SHP77 treated with DMSO at 0.1 percent for 48 hours (cell line): ENCODE measurements at regions not wholly inside any gene's neighbourhood (a gene's known extent, or its start where the extent isn't known, plus 50 kb on each side); places are given as distances from the start of the nearest gene placed in this dataset.
A peak's percentile ranks its signal among the peaks of the same experiment; 100 is the strongest.

Experiments used
- DNase-seq: peaks from one replicate; lab custom pipeline; 2025; lab: John Stamatoyannopoulos, UW

- DNase-seq: no peak
Observed at GRCh38 chr13:32910530-32910929, 105.7 kb upstream of the KL start.

DNA sequence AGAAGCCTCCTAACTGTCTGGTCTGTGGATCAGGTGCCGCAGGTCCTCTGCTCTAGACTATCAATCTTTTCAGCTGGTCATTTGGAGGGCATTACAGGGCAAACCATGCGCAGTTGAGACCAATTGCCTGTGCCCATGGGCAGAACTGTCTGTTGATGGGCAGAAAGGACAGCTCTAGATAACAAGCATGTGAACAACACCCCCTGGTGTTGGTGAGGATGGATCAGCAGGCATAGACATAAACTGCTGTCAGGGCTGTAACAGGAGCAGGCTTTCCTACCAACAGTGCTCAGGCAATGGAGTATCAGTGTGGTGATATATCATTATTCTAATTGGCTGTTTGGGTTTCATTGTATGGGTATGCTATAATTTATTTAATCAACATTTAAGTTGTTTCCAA, 104.7 kb upstream of the KL start:
- peak; percentile 47 for DNase-seq

- no peak for DNase-seq
Observed at GRCh38 chr13:32914686-32915085, 101.5 kb upstream of the KL start.

DNA sequence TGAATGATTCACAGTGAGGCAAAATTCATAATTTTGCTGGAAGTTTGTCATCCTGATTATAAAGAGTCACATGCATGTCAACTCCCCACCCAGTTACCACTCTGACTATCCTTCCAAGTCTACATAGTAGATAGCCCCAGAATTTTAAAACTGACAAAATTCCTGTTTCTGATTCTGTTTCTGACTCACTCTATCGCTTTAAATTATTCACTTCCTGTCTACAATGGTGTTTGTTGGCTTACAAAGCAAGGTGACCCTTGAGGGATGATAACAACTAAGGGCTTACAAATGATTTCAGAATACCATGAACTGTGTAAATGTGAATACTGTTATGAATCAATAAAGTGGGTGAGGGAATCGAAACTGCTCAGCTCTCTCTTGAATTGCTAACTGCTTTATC, 98.7 kb upstream of the KL start:
- DNase-seq: no peak

GRCh38 chr13:32923725-32924124, 92.5 kb upstream of the KL start:
- no peak for DNase-seq

- DNase-seq: no peak
Observed at GRCh38 chr13:32924886-32925285, 91.3 kb upstream of the KL start.

GRCh38 chr13:32925506-32925905, 90.7 kb upstream of the KL start:
- no peak for DNase-seq

DNA sequence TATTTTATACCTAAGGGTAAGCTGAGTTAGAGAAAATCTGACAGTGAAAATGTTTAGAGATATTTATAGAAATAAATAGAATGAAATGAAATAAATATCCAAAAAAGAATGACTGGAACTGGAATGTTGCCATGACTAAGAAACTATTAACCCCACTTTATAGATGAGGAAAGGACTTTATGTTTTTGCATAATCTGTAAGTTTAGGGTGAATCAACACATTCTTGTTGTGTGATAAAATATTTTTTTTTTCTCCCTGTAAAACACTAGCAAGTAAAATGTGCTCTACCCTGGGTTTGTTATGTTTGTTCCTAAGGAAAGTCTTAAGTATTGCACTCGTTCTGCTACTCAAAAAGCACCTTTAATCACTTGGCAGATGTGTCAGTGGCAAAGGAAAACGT, 83.8 kb upstream of the KL start:
- no peak for DNase-seq

GRCh38 chr13:32936716-32937115, 79.5 kb upstream of the KL start:
- no peak for DNase-seq

- DNase-seq: no peak
Observed at GRCh38 chr13:32938314-32938713, 77.9 kb upstream of the KL start.

GRCh38 chr13:32938907-32939306, 77.3 kb upstream of the KL start:
- no peak for DNase-seq

DNA sequence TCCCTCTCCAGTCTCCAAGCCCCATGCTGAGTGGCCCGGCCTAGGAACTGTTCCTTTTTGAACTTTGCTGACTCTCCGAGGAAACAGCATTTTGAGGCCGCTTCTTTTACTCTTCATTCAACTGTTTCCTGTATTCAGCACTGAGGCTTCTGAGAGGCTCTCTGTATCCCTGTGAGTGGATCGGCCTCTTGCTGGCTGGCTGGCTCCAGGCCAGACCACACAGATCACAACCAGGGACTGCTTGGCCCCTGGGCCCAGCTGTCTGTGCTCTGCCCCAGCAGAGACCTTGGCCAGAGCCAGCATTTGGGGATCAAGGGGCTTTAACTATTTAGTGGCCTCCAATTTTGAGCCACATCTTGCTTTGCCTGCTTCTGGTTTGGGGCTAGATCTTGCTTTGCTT, 75.6 kb upstream of the KL start:
- DNase-seq: peak; percentile 48

GRCh38 chr13:32941368-32941767, 74.9 kb upstream of the KL start:
- DNase-seq: no peak

GRCh38 chr13:32946558-32946957, 69.7 kb upstream of the KL start:
- no peak for DNase-seq

- no peak for DNase-seq
Observed at GRCh38 chr13:32947411-32948276, 68.6 kb upstream of the KL start.

GRCh38 chr13:32949820-32950219, 66.4 kb upstream of the KL start:
- no peak for DNase-seq

- DNase-seq: peak; percentile 90
Observed at GRCh38 chr13:32951580-32951979, 64.6 kb upstream of the KL start.

DNA sequence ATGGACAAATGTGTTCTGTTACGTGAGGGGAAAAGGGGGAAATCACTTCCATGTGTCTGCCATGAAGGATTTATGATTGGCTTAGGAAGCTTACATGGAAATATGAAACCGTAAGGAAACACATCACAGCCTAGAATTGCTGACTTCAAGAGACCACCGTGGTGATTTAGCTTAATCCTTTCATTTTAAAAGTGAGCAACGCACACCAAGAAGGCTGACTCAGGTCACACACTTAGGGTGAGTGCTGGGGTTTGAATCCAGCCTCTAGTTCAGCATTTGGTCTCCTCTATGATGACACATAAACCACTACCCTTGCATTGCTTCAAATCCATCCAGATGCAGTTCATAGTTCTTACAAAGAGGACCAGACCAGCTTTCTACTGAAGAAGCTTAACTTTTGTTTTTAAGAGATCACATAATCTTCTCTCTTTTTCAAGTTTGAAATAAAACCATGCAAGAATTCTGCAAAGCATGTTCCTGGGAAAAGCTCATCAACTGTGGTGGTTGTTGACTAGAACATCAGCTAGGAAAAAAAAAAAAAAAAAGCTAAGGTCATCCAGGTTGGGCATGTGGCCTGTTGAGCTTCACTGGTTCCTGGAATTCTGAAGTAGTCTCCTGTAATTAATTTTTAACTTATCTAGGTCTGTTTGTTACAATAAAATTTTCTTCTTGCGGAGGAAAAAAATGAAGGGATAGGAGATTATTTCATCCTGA, 60.2 kb upstream of the KL start:
- no peak for DNase-seq

- no peak for DNase-seq
Observed at GRCh38 chr13:32956595-32956933, 59.7 kb upstream of the KL start.

DNA sequence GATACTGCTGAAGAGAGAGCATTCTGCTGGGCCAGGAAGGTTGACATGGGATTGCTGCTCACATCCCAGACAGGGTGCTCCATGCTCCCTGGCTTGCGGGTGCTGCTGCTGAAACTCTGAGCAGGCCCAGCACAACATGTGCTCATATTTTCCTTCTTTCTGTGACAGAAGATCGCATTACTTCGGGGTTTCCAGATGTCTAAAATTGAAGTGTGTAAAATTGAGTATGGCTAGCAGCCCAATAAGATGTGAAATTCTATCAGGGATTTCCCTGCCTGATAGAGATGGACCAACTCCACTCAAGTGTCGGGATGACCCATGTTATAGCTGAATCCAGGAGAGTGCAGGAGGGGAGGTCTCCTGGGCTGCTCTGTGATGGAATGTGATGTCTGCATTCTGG, 55.6 kb upstream of the KL start:
- no peak for DNase-seq

- DNase-seq: no peak
Observed at GRCh38 chr13:32961724-32962123, 54.5 kb upstream of the KL start.

DNA sequence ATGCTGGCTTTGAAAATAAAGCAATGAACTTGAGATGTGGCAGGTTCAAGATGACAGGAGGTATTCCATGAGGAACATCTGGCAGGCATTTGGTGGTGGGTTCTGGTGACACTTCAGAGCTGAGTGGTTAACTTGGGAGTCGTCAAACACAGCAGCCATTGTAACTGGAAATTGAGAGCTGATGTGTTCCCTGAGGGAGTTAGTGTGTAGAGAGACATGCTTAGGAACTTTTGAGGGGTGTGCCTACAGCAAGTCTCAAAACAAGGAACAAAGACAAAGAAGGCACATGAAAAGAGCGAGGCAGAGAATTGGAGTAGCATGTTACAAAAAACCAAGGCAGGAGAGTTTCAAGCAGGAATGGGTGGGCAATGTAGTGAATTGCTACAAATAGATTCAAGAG, 53.9 kb upstream of the KL start:
- DNase-seq: no peak

- DNase-seq: no peak
Observed at GRCh38 chr13:32964987-32965386, 51.2 kb upstream of the KL start.
